ENCODE measurements at regions not wholly inside any gene's neighbourhood (a gene's known extent, or its start where the extent isn't known, plus 50 kb on each side); places are given as distances from the start of the nearest gene placed in this dataset.
A peak's percentile ranks its signal among the peaks of the same experiment; 100 is the strongest.

- no peak overlapping the region for H2AFZ ChIP-seq (ENCODE audit: low read depth, low read length, poor library complexity, severe bottlenecking)
- no peak overlapping the region for H3K27ac ChIP-seq (ENCODE audit: low read depth, low read length)
- peaks cover 0 to 9% of the 10 kb centered on the region in 2 experiments; a peak in 2 of 4 replicates for H3K4me1 ChIP-seq (ENCODE audit: control insufficient read depth in 1 of 2, insufficient read depth in 2 of 2, low read length in 2 of 2)
- no TSS peak for BruUV-seq (replicated peaks)
- no peaks in the 10 kb centered on the region for H3K9me3 ChIP-seq (ENCODE audit: control insufficient read depth in 1 of 2, insufficient read depth in 1 of 2, low read depth in 1 of 2, low read length in 2 of 2)
- no peak for TF ChIP-seq YY1 (IDR thresholded peaks at IDR 0.05; ENCODE audit: extremely low read depth, insufficient replicate concordance, low read depth, low read length)
- peak; percentile 47; the same call in 1 of the 2 replicates for TF ChIP-seq MAX (IDR thresholded peaks at IDR 0.05)
- peak; percentile 46 to 62 (median 59); a peak in 5 of 6 replicates for TF ChIP-seq CTCF (IDR thresholded peaks at IDR 0.05 in 2 of 3, conservative IDR thresholded peaks at IDR 0.05 in 1 of 3; ENCODE audit: borderline replicate concordance in 1 of 3, insufficient read depth in 1 of 3, low read depth in 2 of 3, low read length in 2 of 3)
- peak; percentile 73 for TF ChIP-seq RAD21 (IDR thresholded peaks at IDR 0.05; ENCODE audit: low read depth)
- H3K9ac ChIP-seq (ENCODE audit: low read length), result no peak overlapping the region
- ChIA-PET RAD21 (ENCODE audit: low non-redundant PET in 1 of 2, low total read pairs in 2 of 2, uncharacterized antibody in 2 of 2, unreplicated experiment in 2 of 2) (interaction anchor here (0.8 to 1.7 kb wide), 9 partner anchors 56 to 121 kb away, joined by 3 to 7 read pairs (median 4); no protein-coding TSS in a partner anchor), CTCF (interaction anchor here (0.8 to 6.3 kb wide), 20 partner anchors 12 to 563 kb away, joined by 3 to 154 read pairs (median 4); partner anchors contain the start of gene IL12A), POLR2A (interaction anchor here (0.9 to 1.1 kb wide), 3 partner anchors 12 to 119 kb away, joined by 3 to 4 read pairs (median 4); no protein-coding TSS in a partner anchor)
- intact Hi-C loops (cut with micrococcal nuclease), result loop anchor here (1.0 to 10.0 kb wide), 4 partner anchors 102 to 530 kb away; partner anchors contain the start of gene IL12A
- H3K9me2 ChIP-seq (ENCODE audit: insufficient read depth), result no peaks in the 10 kb centered on the region
- no peak for DNase-seq (ENCODE audit: low read depth, low spot score)
- H3K36me3 ChIP-seq (ENCODE audit: control insufficient read depth in 1 of 2, insufficient read depth in 2 of 2, low read length in 2 of 2), result no peaks in the 10 kb centered on the region
- no peak overlapping the region for H3K4me2 ChIP-seq (ENCODE audit: low read length)
- peak; percentile 86 for ATAC-seq
- no peaks in the 10 kb centered on the region for H4K20me1 ChIP-seq (ENCODE audit: insufficient read depth)
- no peaks in the 10 kb centered on the region for H3K79me2 ChIP-seq (ENCODE audit: insufficient read depth, low read length)
- no peaks in the 10 kb centered on the region for H3K27me3 ChIP-seq (ENCODE audit: insufficient read depth, low read length)
- no peak overlapping the region for H3K4me3 ChIP-seq (replicated peaks in 1 of 2; ENCODE audit: low read depth in 1 of 2, low read length in 2 of 2)
These were observed 103.8 kb upstream of the IL12A start for GRCh38 chr3:159884661-159885402.

Data from HCT116 (cell line).